K562 (cell line): ENCODE measurements at regions not wholly inside any gene's neighbourhood (a gene's known extent, or its start where the extent isn't known, plus 50 kb on each side); places are given as distances from the start of the nearest gene placed in this dataset.

Source experiments
- ATAC-seq: fragments of 200-7000 bp; cut with Tn5 transposase; 3 replicates; pipeline ENCODE4 v1.9.1; 2020; ENCODE audit warnings: moderate library complexity
- BruUV-seq: library from RNA; stranded (reverse); fragments of 400-500 nt; replicated peaks from 2 replicates; lab custom pipeline; 2021; lab: Mats Ljungman, UMichigan
- CTCF ChIA-PET: fragments of 300-600 bp; formaldehyde crosslinking; extraction: SDS; loops from one replicate; lab custom pipeline; 2021; ENCODE audit warnings: low intra/inter-chr PET ratio; lab: Yijun Ruan, JAX
- POLR2A ChIA-PET: fragments of 300-600, 350-650 bp; sonication (Branson Sonifier 250); formaldehyde crosslinking; extraction: SDS; loops from one replicate; lab custom pipeline; 2021; ENCODE audit warnings: antibody characterized with exemption, inconsistent platforms; lab: Yijun Ruan, JAX
- DNase-seq, 4 experiments: peaks; one replicate each; pipeline versions ENCODE4 v3.0.0 to v3.0.0-alpha.2; 2011 to 2018; ENCODE audit warnings: low spot score in 3 of 4, mixed read lengths in 3 of 4; ENCODE audit errors: extremely low read depth in 1 of 4
- FAIRE-seq: peaks from 2 replicates; lab custom pipeline; 2011; peaks lifted over from hg19 to GRCh38; lab: Jason Lieb, UNC
- H2AFZ ChIP-seq: 2 replicates; pipeline ENCODE4 v1.6.0; 2011; ENCODE audit warnings: low read depth, low read length, control low read depth, inconsistent platforms
- H3K27ac ChIP-seq: fragments of 200-600 bp; 3 replicates; pipeline ENCODE4 v1.8.0; 2011; ENCODE audit warnings: low read depth, mild to moderate bottlenecking, control low read depth, inconsistent platforms, low read length, moderate library complexity, mixed read lengths; ENCODE audit errors: extremely low read depth
- H3K27me3 ChIP-seq, 2 experiments: fragments of 300-600 bp in 1 of 2; 2 replicates in 1 of 2; 3 replicates in 1 of 2; pipeline versions ENCODE4 v1.6.0 to v1.8.0; 2011; ENCODE audit warnings: inconsistent platforms in 2 of 2, low read length in 2 of 2, mild to moderate bottlenecking in 1 of 2, mixed read lengths in 1 of 2, moderate library complexity in 1 of 2; ENCODE audit not compliant: control insufficient read depth in 2 of 2, insufficient read depth in 2 of 2
- H3K36me3 ChIP-seq: fragments of 300-600 bp; 3 replicates; pipeline ENCODE4 v1.8.0; 2011; ENCODE audit warnings: mild to moderate bottlenecking, low read length, inconsistent platforms; ENCODE audit not compliant: control insufficient read depth, insufficient read depth
- H3K4me1 ChIP-seq, 2 experiments: fragments of 200-600 bp in 1 of 2; replicated peaks in 1 of 2; 2 replicates in 1 of 2; 3 replicates in 1 of 2; pipeline versions ENCODE4 v1.5.1 to v1.8.0; 2011; ENCODE audit warnings: inconsistent platforms in 2 of 2, low read length in 2 of 2, mild to moderate bottlenecking in 1 of 2, mixed read lengths in 1 of 2, moderate library complexity in 1 of 2; ENCODE audit not compliant: control insufficient read depth in 2 of 2, insufficient read depth in 2 of 2
- H3K4me2 ChIP-seq: 2 replicates; pipeline ENCODE4 v1.6.1; 2011; ENCODE audit warnings: low read length, control low read depth, inconsistent platforms, mixed read lengths; ENCODE audit not compliant: insufficient read depth
- H3K4me3 ChIP-seq: fragments of 200-600 bp; sonication (generic), shearing (Covaris generic); 2 replicates; pipeline ENCODE4 v1.5.1; 2016; ENCODE audit warnings: control low read depth, inconsistent platforms
- H3K79me2 ChIP-seq: fragments of 200-600 bp; 3 replicates; pipeline ENCODE4 v1.8.0; 2011; ENCODE audit warnings: low read length, inconsistent platforms; ENCODE audit not compliant: control insufficient read depth, insufficient read depth
- H3K9ac ChIP-seq, 2 experiments: 2 replicates each; pipeline versions ENCODE4 v1.6.0 to v1.6.1; 2011; ENCODE audit warnings: low read depth in 2 of 2, low read length in 2 of 2, control low read depth in 1 of 2, inconsistent platforms in 1 of 2, mild to moderate bottlenecking in 1 of 2, mixed read lengths in 1 of 2; ENCODE audit not compliant: insufficient read depth in 1 of 2
- H3K9me1 ChIP-seq: one replicate; pipeline ENCODE4 v1.6.0; 2011; ENCODE audit warnings: inconsistent platforms, mild to moderate bottlenecking, low read length, moderate library complexity; ENCODE audit not compliant: control insufficient read depth, insufficient read depth
- H3K9me3 ChIP-seq: replicated peaks from 2 replicates; pipeline ENCODE4 v1.5.1; 2011; ENCODE audit warnings: low read depth, low read length, inconsistent platforms; ENCODE audit not compliant: control insufficient read depth, insufficient read depth
- H4K20me1 ChIP-seq: replicated peaks from 2 replicates; pipeline ENCODE4 v1.6.1; 2011; ENCODE audit warnings: low read length, inconsistent platforms, mixed read lengths; ENCODE audit not compliant: control insufficient read depth, insufficient read depth
- ARID2 ChIP-seq: fragments of 450-650 bp; IDR thresholded peaks from 2 replicates; pipeline ENCODE4 v1.6.1; 2017; ENCODE audit warnings: antibody characterized with exemption, mild to moderate bottlenecking
- ATF7 ChIP-seq: fragments of 450-650 bp; IDR thresholded peaks from 2 replicates; pipeline ENCODE4 v1.7.1; 2014; ENCODE audit warnings: mild to moderate bottlenecking, moderate library complexity
- GABPB1 ChIP-seq: sonication (generic); formaldehyde crosslinking; IDR thresholded peaks from 2 replicates; pipeline ENCODE4 v1.8.0; 2022; ENCODE audit warnings: mild to moderate bottlenecking, missing genetic modification reagents
- SRSF3 ChIP-seq: fragments of 200-400 bp; formaldehyde crosslinking; IDR thresholded peaks from 2 replicates; pipeline ENCODE4 v1.6.1; 2016; ENCODE audit warnings: mild to moderate bottlenecking, low read length, moderate library complexity; ENCODE audit not compliant: insufficient read depth
- ZFP1 ChIP-seq: fragments of 450-650 bp; formaldehyde crosslinking; IDR thresholded peaks from 2 replicates; pipeline ENCODE4 v1.4.0; 2020; ENCODE audit warnings: mild to moderate bottlenecking, mixed read lengths
- ZFP91 ChIP-seq: sonication (generic); formaldehyde crosslinking; IDR thresholded peaks from 2 replicates; pipeline ENCODE4 v1.8.0; 2022; ENCODE audit warnings: mild to moderate bottlenecking, missing genetic modification reagents
- ZNF232 ChIP-seq: sonication (generic); formaldehyde crosslinking; IDR thresholded peaks from 2 replicates; pipeline ENCODE4 v1.8.0; 2022; ENCODE audit warnings: mild to moderate bottlenecking, missing genetic modification reagents
- ZNF263 ChIP-seq: sonication (generic); formaldehyde crosslinking; IDR thresholded peaks from 2 replicates; pipeline ENCODE4 v1.8.0; 2022; ENCODE audit warnings: mild to moderate bottlenecking, missing genetic modification reagents, borderline replicate concordance
- ZNF76 ChIP-seq: fragments of 250-450 bp; sonication (Bioruptor Pico); IDR thresholded peaks from 2 replicates; pipeline ENCODE4 v1.4.0; 2020; ENCODE audit warnings: mild to moderate bottlenecking, moderate library complexity, borderline replicate concordance
- WGBS: fragments of 100-300 bp; shearing (Covaris generic); methylation state at CpG from one replicate; pipeline ENCODE4 v1.1.6; 2016; ENCODE audit warnings: low coverage, mixed read lengths; ENCODE audit not compliant: insufficient coverage; ENCODE audit errors: missing lambda C conversion rate; 5-methylcytosine and 5-hydroxymethylcytosine counted together
- in situ Hi-C: fragments of 300-500 bp; cut with MboI; formaldehyde crosslinking; loops from 4 replicates; pipeline ENCODE4 v1.15.0; 2018; ENCODE audit warnings: inconsistent platforms, mixed read lengths
- intact Hi-C: fragments of 100-400 bp; cut with micrococcal nuclease; formaldehyde crosslinking; loops from 2 replicates; pipeline ENCODE4 v1.14.2; 2022

- Histone ChIP-seq H3K9me1 (no peaks in the 10 kb centered on the region), H3K9me3 (no peaks in the 10 kb centered on the region; the same call in 1 of the 2 replicates), H3K36me3 (no peaks in the 10 kb centered on the region), H2AFZ (no peak overlapping the region), H3K4me3 (no peak overlapping the region), H3K4me2 (no peak overlapping the region), H3K79me2 (no peaks in the 10 kb centered on the region), H4K20me1 (no peaks in the 10 kb centered on the region), H3K9ac (no peak overlapping the region), H3K27ac (no peak overlapping the region), H3K27me3 (no peaks in the 10 kb centered on the region), H3K4me1 (no peaks in the 10 kb centered on the region)
- no TSS peak for BruUV-seq
- in situ Hi-C loops (no loop called here), intact Hi-C loops (no loop called here)
- TF ChIP-seq ATF7: no peak
- TF ChIP-seq SRSF3: no peak
- no peak for TF ChIP-seq ZFP91 (CRISPR knock-in tag)
- no peak for TF ChIP-seq ZFP1 (CRISPR knock-in tag)
- no peak for TF ChIP-seq ZNF263 (CRISPR knock-in tag)
- TF ChIP-seq ARID2: no peak
- no peak for TF ChIP-seq ZNF76 (CRISPR knock-in tag)
- no peak for TF ChIP-seq ZNF232
- TF ChIP-seq GABPB1: no peak
- ChIA-PET POLR2A (no interaction called here), CTCF (no interaction called here)
- WGBS: 0% methylated on average over 7 of the region's 9 CpGs
- ATAC-seq (no peak), DNase-seq (no peak), FAIRE-seq (no peak)
These were observed 342.8 kb downstream of the FAM47B start for GRCh38 chrX:35285289-35285962.
